B cell (primary cell): ENCODE measurements at regions not wholly inside any gene's neighbourhood (a gene's known extent, or its start where the extent isn't known, plus 50 kb on each side); places are given as distances from the start of the nearest gene placed in this dataset.

ENCODE experiments used
- ATAC-seq: fragments of 200-7000 bp; cut with Tn5 transposase; one replicate; pipeline ENCODE4 v1.10.0; 2021; ENCODE audit warnings: low read depth, mild to moderate bottlenecking, moderate number of reproducible peaks, moderate library complexity
- CTCF ChIA-PET: fragments of 350-600 bp; sonication (Branson Sonifier 250); formaldehyde crosslinking; loops from one replicate; lab custom pipeline; 2021; ENCODE audit warnings: antibody characterized with exemption, inconsistent platforms; lab: Charles Lee
- POLR2A ChIA-PET: fragments of 350-600 bp; sonication (Branson Sonifier 250); formaldehyde crosslinking; loops from one replicate; lab custom pipeline; 2021; ENCODE audit warnings: antibody characterized with exemption; lab: Charles Lee
- DNase-seq: peaks from one replicate; pipeline ENCODE4 v3.0.0; 2013
- H2AFZ ChIP-seq: 2 replicates; pipeline ENCODE4 v1.6.1; 2012; ENCODE audit warnings: mild to moderate bottlenecking, low read depth, low read length; ENCODE audit not compliant: insufficient read depth, poor library complexity, severe bottlenecking
- H3K27ac ChIP-seq, 2 donors: 1 replicate in 1 of 2; 2 replicates in 1 of 2; pipeline ENCODE4 v1.5.1; 2012 to 2013; ENCODE audit warnings: low read length in 2 of 2, mild to moderate bottlenecking in 2 of 2, moderate library complexity in 1 of 2
- H3K27me3 ChIP-seq, 4 experiments: fragments of 200-600 bp in 1 of 4; sonication (generic) in 1 of 4; replicated peaks in 1 of 4; 1 replicate in 2 of 4; 2 replicates in 2 of 4; pipeline versions ENCODE4 v1.6.1 to v1.7.0; 2013 to 2016; ENCODE audit warnings: low read length in 3 of 4, mild to moderate bottlenecking in 2 of 4, mixed read lengths in 1 of 4, moderate library complexity in 1 of 4; ENCODE audit not compliant: insufficient read depth in 4 of 4, control insufficient read depth in 3 of 4; ENCODE audit errors: control extremely low read depth in 1 of 4
- H3K36me3 ChIP-seq, 2 experiments: replicated peaks in 1 of 2; 1 replicate in 1 of 2; 2 replicates in 1 of 2; pipeline versions ENCODE4 v1.6.1 to v1.7.1; 2013; ENCODE audit warnings: low read length in 1 of 2; ENCODE audit not compliant: insufficient read depth in 2 of 2, control insufficient read depth in 1 of 2; ENCODE audit errors: control extremely low read depth in 1 of 2, extremely low read depth in 1 of 2
- H3K4me1 ChIP-seq, 2 donors: fragments of 200-600 bp in 1 of 2; sonication (generic) in 1 of 2; 1 replicate in 1 of 2; 2 replicates in 1 of 2; pipeline versions ENCODE4 v1.5.1 to v1.6.1; 2013 to 2017; ENCODE audit warnings: low read length in 2 of 2; ENCODE audit not compliant: control insufficient read depth in 2 of 2, insufficient read depth in 2 of 2
- H3K4me2 ChIP-seq: replicated peaks from 2 replicates; pipeline ENCODE3; 2012; ENCODE audit warnings: mild to moderate bottlenecking, low read depth, low read length; ENCODE audit not compliant: poor library complexity, severe bottlenecking
- H3K4me3 ChIP-seq, 5 experiments: fragments of 200-600 bp in 1 of 5; sonication (generic) in 1 of 5; 1 replicate in 3 of 5; 2 replicates in 2 of 5; pipeline versions ENCODE4 v1.5.1 to v1.7.0; 2011 to 2016; ENCODE audit warnings: low read length in 4 of 5, mild to moderate bottlenecking in 4 of 5, low read depth in 2 of 5, control low read depth in 1 of 5, moderate library complexity in 1 of 5; ENCODE audit not compliant: insufficient read depth in 1 of 5; ENCODE audit errors: control extremely low read depth in 1 of 5, extremely low read depth in 1 of 5
- H3K79me2 ChIP-seq: fragments of 200-600 bp; sonication (generic); one replicate; pipeline ENCODE4 v1.6.0; 2016; ENCODE audit warnings: low read length; ENCODE audit not compliant: control insufficient read depth, insufficient read depth
- H3K9ac ChIP-seq: fragments of 200-600 bp; sonication (generic); 2 replicates; pipeline ENCODE4 v1.6.1; 2017; ENCODE audit warnings: mild to moderate bottlenecking, low read length, moderate library complexity
- H3K9me3 ChIP-seq, 3 donors: one replicate each; pipeline versions ENCODE4 v1.6.1 to v1.7.1; 2013; ENCODE audit warnings: low read length in 2 of 3; ENCODE audit not compliant: control insufficient read depth in 2 of 3, insufficient read depth in 1 of 3; ENCODE audit errors: control extremely low read depth in 1 of 3
- H4K20me1 ChIP-seq: 2 replicates; pipeline ENCODE4 v1.6.0; 2012; ENCODE audit warnings: mild to moderate bottlenecking, low read length; ENCODE audit not compliant: insufficient read depth, control insufficient read depth, poor library complexity, severe bottlenecking
- H3K27ac Mint-ChIP-seq: one replicate; pipeline ENCODE4 v1.8.0; 2021; ENCODE audit warnings: mixed read lengths
- H3K27me3 Mint-ChIP-seq: one replicate; pipeline ENCODE4 v1.8.0; 2021; ENCODE audit warnings: mixed read lengths
- H3K4me1 Mint-ChIP-seq: one replicate; pipeline ENCODE4 v1.8.0; 2021; ENCODE audit warnings: mixed read lengths
- H3K4me3 Mint-ChIP-seq: one replicate; pipeline ENCODE4 v1.8.0; 2021; ENCODE audit warnings: mixed read lengths
- H3K9me3 Mint-ChIP-seq: one replicate; pipeline ENCODE4 v1.8.0; 2022; ENCODE audit warnings: mixed read lengths; ENCODE audit not compliant: insufficient read depth
- CTCF ChIP-seq: fragments of 200-600 bp; IDR thresholded peaks from one replicate; pipeline ENCODE4 v1.8.0; 2022; ENCODE audit warnings: antibody characterized with exemption, mild to moderate bottlenecking
- EZH2 ChIP-seq: IDR thresholded peaks from 2 replicates; pipeline ENCODE4 v1.6.1; 2012; ENCODE audit warnings: borderline replicate concordance, low read depth, mild to moderate bottlenecking, moderate library complexity, low read length; ENCODE audit not compliant: insufficient read depth, poor library complexity, severe bottlenecking
- WGBS: methylation state at CpG from one replicate; pipeline ENCODE4 v1.1.5; 2013; ENCODE audit warnings: missing lambda C conversion rate; ENCODE audit not compliant: insufficient coverage; 5-methylcytosine and 5-hydroxymethylcytosine counted together
- intact Hi-C: fragments of 100-400 bp; cut with micrococcal nuclease; formaldehyde crosslinking; loops from one replicate; pipeline ENCODE4 v1.10.0; 2022

DNA sequence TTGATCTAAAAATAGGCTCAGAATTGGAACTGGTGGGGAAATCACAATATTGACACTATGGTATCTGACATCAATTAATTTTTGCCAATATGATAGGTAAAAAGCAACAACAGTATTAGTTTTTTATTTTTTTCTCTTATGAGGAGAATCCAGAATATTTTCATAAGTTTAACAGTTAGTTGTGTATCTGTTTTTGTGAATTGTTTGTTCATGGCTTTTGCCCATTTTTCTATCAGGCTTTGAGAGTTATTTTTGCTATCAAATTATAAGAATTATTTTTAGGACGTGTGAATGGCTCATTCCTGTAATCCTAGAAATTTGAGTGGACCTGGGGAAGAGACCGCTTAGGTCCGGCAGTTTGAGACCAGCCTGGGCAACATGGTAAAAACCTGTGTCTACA is 608.6 kb upstream of the ADGRB3 start:
- ATAC-seq (no peak), DNase-seq (no peak)
- Histone ChIP-seq H2AFZ (no peak overlapping the region), H3K9ac (no peak overlapping the region), H3K4me2 (no peak overlapping the region), H3K4me3 (no peak overlapping the region), H3K36me3 (no peaks in the 10 kb centered on the region), H3K4me1 (no peaks in the 10 kb centered on the region), H3K27me3 (no peaks in the 10 kb centered on the region), H3K79me2 (no peaks in the 10 kb centered on the region), H3K27ac (no peak overlapping the region), H4K20me1 (no peaks in the 10 kb centered on the region), H3K9me3 (no peaks in the 10 kb centered on the region)
- peaks cover 9% of the 10 kb centered on the region for H3K9me3 Mint-ChIP-seq
- WGBS, result no CpG with 5 or more reads among the region's 3 CpGs
- H3K4me1 Mint-ChIP-seq, result no peaks in the 10 kb centered on the region
- no peak for TF ChIP-seq CTCF
- TF ChIP-seq EZH2, result no peak
- H3K4me3 Mint-ChIP-seq, result no peak overlapping the region
- intact Hi-C loops, result no loop called here
- ChIA-PET CTCF (no interaction called here), POLR2A (no interaction called here)
- H3K27me3 Mint-ChIP-seq, result no peaks in the 10 kb centered on the region
- no peak overlapping the region for H3K27ac Mint-ChIP-seq

DNA sequence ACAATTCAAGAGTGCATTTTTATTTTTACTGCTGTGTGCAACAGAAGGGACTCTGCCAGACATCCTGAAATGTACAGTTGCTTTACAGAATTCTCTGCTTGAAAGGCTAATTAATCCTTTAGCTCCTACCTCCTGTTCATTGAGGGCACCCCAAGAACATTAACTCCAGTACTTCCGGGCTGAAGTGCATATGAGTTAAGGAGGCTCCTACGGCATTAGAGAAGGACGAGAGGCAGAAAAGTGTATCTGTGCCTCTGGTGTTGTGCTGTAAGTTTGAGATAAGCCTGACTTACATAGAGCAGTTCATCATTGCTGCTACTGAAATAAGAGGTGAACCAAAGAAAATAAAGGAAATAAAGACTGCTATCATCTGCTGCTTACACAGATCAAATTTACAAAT is 609.3 kb upstream of the ADGRB3 start:
- WGBS, result 92% methylated on average over 2 of the region's 3 CpGs
- H4K20me1 ChIP-seq, result no peaks in the 10 kb centered on the region
- H3K4me1 ChIP-seq, result no peaks in the 10 kb centered on the region
- intact Hi-C loops, result no loop called here
- ChIA-PET POLR2A (no interaction called here), CTCF (no interaction called here)
- no peaks in the 10 kb centered on the region for H3K4me1 Mint-ChIP-seq
- H3K79me2 ChIP-seq, result no peaks in the 10 kb centered on the region
- no peaks in the 10 kb centered on the region for H3K27me3 Mint-ChIP-seq
- no peak overlapping the region for H2AFZ ChIP-seq
- H3K27ac Mint-ChIP-seq, result no peak overlapping the region
- no peak overlapping the region for H3K4me3 ChIP-seq
- no peak for DNase-seq
- H3K4me2 ChIP-seq, result no peak overlapping the region
- H3K27ac ChIP-seq, result no peak overlapping the region
- H3K9me3 Mint-ChIP-seq, result peaks cover 9% of the 10 kb centered on the region
- TF ChIP-seq CTCF (no peak), EZH2 (no peak)
- H3K36me3 ChIP-seq, result no peaks in the 10 kb centered on the region
- H3K27me3 ChIP-seq, result no peaks in the 10 kb centered on the region
- H3K9me3 ChIP-seq, result no peaks in the 10 kb centered on the region
- ATAC-seq, result no peak
- no peak overlapping the region for H3K9ac ChIP-seq
- no peak overlapping the region for H3K4me3 Mint-ChIP-seq
